Astrocyte (in vitro differentiated cells and primary cell): ENCODE measurements at regions not wholly inside any gene's neighbourhood (a gene's known extent, or its start where the extent isn't known, plus 50 kb on each side); places are given as distances from the start of the nearest gene placed in this dataset.
"Not testable (repeated sequence)": the region's sequence is repeated elsewhere in the genome, so short reads cannot be mapped to it uniquely, and the experiment has no call there.

Experiments
- CTCF ChIP-seq: IDR thresholded peaks from 2 replicates; pipeline ENCODE4 v1.5.1; 2011; ENCODE audit warnings: low read depth, mild to moderate bottlenecking, inconsistent platforms, low read length, moderate library complexity; ENCODE audit not compliant: insufficient read depth
- EZH2 ChIP-seq: IDR thresholded peaks from 2 replicates; pipeline ENCODE4 v1.6.1; 2012; ENCODE audit warnings: mild to moderate bottlenecking, low read length, inconsistent platforms; ENCODE audit not compliant: insufficient read depth

- TF ChIP-seq CTCF, EZH2: not testable (repeated sequence)
These were observed 423.8 kb downstream of the PIK3C3 start for GRCh38 chr18:42378854-42379253.
